H1 (cell line): ENCODE measurements at regions not wholly inside any gene's neighbourhood (a gene's known extent, or its start where the extent isn't known, plus 50 kb on each side); places are given as distances from the start of the nearest gene placed in this dataset.

Experiments used
- CTCF ChIA-PET: fragments of 300-600 bp; sonication (Branson Sonifier 250); formaldehyde crosslinking; loops from one replicate; lab custom pipeline; 2021; ENCODE audit not compliant: partially characterized antibody; lab: Charles Lee
- POLR2A ChIA-PET: fragments of 300-600 bp; sonication (Branson Sonifier 250); formaldehyde crosslinking; loops from one replicate; lab custom pipeline; 2021; ENCODE audit warnings: inconsistent platforms; ENCODE audit not compliant: partially characterized antibody; lab: Charles Lee
- DNase-seq, 2 experiments: peaks; one replicate each; pipeline versions ENCODE4 v3.0.0 to v3.0.0-alpha.2; 2010 to 2022; ENCODE audit warnings: low spot score in 2 of 2, low read depth in 1 of 2, mixed read lengths in 1 of 2
- FAIRE-seq: peaks from 2 replicates; lab custom pipeline; 2011; peaks lifted over from hg19 to GRCh38; lab: Jason Lieb, UNC
- H2AFZ ChIP-seq: 2 replicates; pipeline ENCODE4 v1.8.1; 2012; ENCODE audit warnings: low read length, inconsistent platforms
- H2AK5ac ChIP-seq: 2 replicates; pipeline ENCODE4 v1.6.1; 2013; ENCODE audit warnings: low read depth, low read length
- H2BK120ac ChIP-seq: replicated peaks from 2 replicates; pipeline ENCODE3; 2013; ENCODE audit warnings: low read depth, low read length, inconsistent platforms
- H2BK12ac ChIP-seq: 2 replicates; pipeline ENCODE4 v1.6.1; 2013; ENCODE audit warnings: low read depth, low read length
- H2BK15ac ChIP-seq: 2 replicates; pipeline ENCODE4 v1.6.1; 2013; ENCODE audit warnings: low read length
- H2BK20ac ChIP-seq: 2 replicates; pipeline ENCODE4 v1.6.1; 2013; ENCODE audit warnings: low read length
- H2BK5ac ChIP-seq: 2 replicates; pipeline ENCODE4 v1.6.1; 2013; ENCODE audit warnings: low read depth, low read length
- H3K14ac ChIP-seq: 2 replicates; pipeline ENCODE4 v1.6.1; 2013; ENCODE audit warnings: inconsistent platforms; ENCODE audit not compliant: insufficient read length
- H3K18ac ChIP-seq: 2 replicates; pipeline ENCODE4 v1.6.1; 2013; ENCODE audit warnings: low read length; ENCODE audit errors: extremely low read depth
- H3K23ac ChIP-seq: 2 replicates; pipeline ENCODE4 v1.6.1; 2013; ENCODE audit warnings: inconsistent platforms; ENCODE audit not compliant: insufficient read length
- H3K23me2 ChIP-seq: 2 replicates; pipeline ENCODE4 v1.6.1; 2013; ENCODE audit warnings: low read depth, low read length
- H3K27ac ChIP-seq: 2 replicates; pipeline ENCODE4 v1.6.1; 2011; ENCODE audit warnings: low read depth, low read length, inconsistent platforms
- H3K27me3 ChIP-seq, 4 experiments: replicated peaks in 1 of 4; 1 replicate in 1 of 4; 2 replicates in 3 of 4; pipeline versions ENCODE4 v1.6.1 to v1.8.1; 2011 to 2013; ENCODE audit warnings: low read length in 3 of 4, mild to moderate bottlenecking in 3 of 4, inconsistent platforms in 2 of 4, mixed read lengths in 2 of 4, moderate library complexity in 1 of 4; ENCODE audit not compliant: control insufficient read depth in 3 of 4, insufficient read depth in 3 of 4; ENCODE audit errors: extremely low read depth in 1 of 4
- H3K36me3 ChIP-seq, 4 experiments: 2 replicates each; pipeline versions ENCODE4 v1.6.1 to v1.8.1; 2011 to 2013; ENCODE audit warnings: mild to moderate bottlenecking in 4 of 4, low read length in 3 of 4, moderate library complexity in 2 of 4, control low read depth in 1 of 4, inconsistent platforms in 1 of 4; ENCODE audit not compliant: insufficient read depth in 4 of 4, control insufficient read depth in 2 of 4
- H3K4ac ChIP-seq: replicated peaks from 2 replicates; pipeline ENCODE3; 2013; ENCODE audit warnings: low read length, low read depth, mixed read lengths, inconsistent platforms; ENCODE audit not compliant: insufficient read length
- H3K4me1 ChIP-seq, 4 experiments: replicated peaks in 1 of 4; 1 replicate in 1 of 4; 2 replicates in 3 of 4; pipeline versions ENCODE4 v1.6.1 to v1.8.1; 2011 to 2013; ENCODE audit warnings: low read length in 3 of 4, inconsistent platforms in 2 of 4, mixed read lengths in 1 of 4; ENCODE audit not compliant: insufficient read depth in 4 of 4, control insufficient read depth in 3 of 4
- H3K4me2 ChIP-seq, 2 experiments: 2 replicates each; pipeline versions ENCODE4 v1.6.1 to v1.8.1; 2011 to 2013; ENCODE audit warnings: low read depth in 2 of 2, low read length in 2 of 2, control low read depth in 1 of 2, inconsistent platforms in 1 of 2, mild to moderate bottlenecking in 1 of 2; ENCODE audit not compliant: insufficient read depth in 1 of 2
- H3K4me3 ChIP-seq, 4 experiments: fragments of 200-600, 300-600 bp in 1 of 4; sonication (generic), shearing (Covaris generic), sonication (Bioruptor Twin) in 1 of 4; 2 replicates each; pipeline versions ENCODE4 v1.5.1 to v1.8.1; 2011 to 2016; ENCODE audit warnings: low read length in 4 of 4, low read depth in 3 of 4, control low read depth in 2 of 4, inconsistent platforms in 2 of 4, mild to moderate bottlenecking in 2 of 4, mixed read lengths in 1 of 4, moderate library complexity in 1 of 4; ENCODE audit not compliant: insufficient read depth in 2 of 4; ENCODE audit errors: extremely low read depth in 1 of 4
- H3K56ac ChIP-seq: replicated peaks from 2 replicates; pipeline ENCODE3; 2013; ENCODE audit warnings: low read depth, mild to moderate bottlenecking, mixed read lengths, low read length, inconsistent platforms; ENCODE audit not compliant: insufficient read length
- H3K79me1 ChIP-seq: 2 replicates; pipeline ENCODE4 v1.6.1; 2013; ENCODE audit warnings: low read depth, low read length, control low read depth
- H3K79me2 ChIP-seq, 2 experiments: 2 replicates each; pipeline versions ENCODE4 v1.6.1 to v1.8.1; 2012 to 2013; ENCODE audit warnings: low read length in 2 of 2, mild to moderate bottlenecking in 2 of 2, inconsistent platforms in 1 of 2; ENCODE audit not compliant: insufficient read depth in 2 of 2, control insufficient read depth in 1 of 2
- H3K9ac ChIP-seq, 4 experiments: replicated peaks in 1 of 4; 1 replicate in 1 of 4; 2 replicates in 3 of 4; pipeline versions ENCODE4 v1.6.1 to v1.8.1; 2011 to 2013; ENCODE audit warnings: low read depth in 3 of 4, low read length in 3 of 4, control low read depth in 2 of 4, mild to moderate bottlenecking in 2 of 4, moderate library complexity in 2 of 4, inconsistent platforms in 1 of 4; ENCODE audit errors: extremely low read depth in 1 of 4
- H3K9me3 ChIP-seq, 2 experiments: 2 replicates each; pipeline versions ENCODE4 v1.6.1 to v1.8.1; 2012 to 2013; ENCODE audit warnings: mild to moderate bottlenecking in 2 of 2, moderate library complexity in 2 of 2, control low read depth in 1 of 2, inconsistent platforms in 1 of 2, low read depth in 1 of 2, low read length in 1 of 2, mixed read lengths in 1 of 2; ENCODE audit not compliant: insufficient read depth in 2 of 2
- H4K20me1 ChIP-seq, 2 experiments: replicated peaks in 1 of 2; 2 replicates each; pipeline versions ENCODE3 to v1.8.1; 2011 to 2013; ENCODE audit warnings: inconsistent platforms in 2 of 2, low read length in 2 of 2, mild to moderate bottlenecking in 1 of 2; ENCODE audit not compliant: insufficient read depth in 2 of 2, control insufficient read depth in 1 of 2
- H4K5ac ChIP-seq: 2 replicates; pipeline ENCODE4 v1.6.1; 2013; ENCODE audit warnings: low read length, low read depth, mixed read lengths, inconsistent platforms; ENCODE audit not compliant: insufficient read length
- H4K8ac ChIP-seq: 2 replicates; pipeline ENCODE4 v1.8.0; 2013; ENCODE audit warnings: mild to moderate bottlenecking, moderate library complexity, low read length, inconsistent platforms; ENCODE audit not compliant: insufficient read depth; ENCODE audit errors: extremely low read depth
- H4K91ac ChIP-seq: replicated peaks from 2 replicates; pipeline ENCODE3; 2013; ENCODE audit warnings: low read length, mixed read lengths, inconsistent platforms; ENCODE audit not compliant: insufficient read length
- EP300 ChIP-seq, 2 experiments: IDR thresholded peaks; 1 replicate in 1 of 2; 2 replicates in 1 of 2; pipeline ENCODE4 v1.6.1; 2011 to 2012; ENCODE audit warnings: low read depth in 2 of 2, low read length in 2 of 2, mild to moderate bottlenecking in 2 of 2, borderline replicate concordance in 1 of 2, inconsistent platforms in 1 of 2, moderate library complexity in 1 of 2
- FOSL1 ChIP-seq: IDR thresholded peaks from 2 replicates; pipeline ENCODE4 v1.6.1; 2011; ENCODE audit warnings: mild to moderate bottlenecking, low read depth, low read length, moderate library complexity; ENCODE audit not compliant: insufficient read depth
- JUN ChIP-seq: IDR thresholded peaks from 2 replicates; pipeline ENCODE4 v1.6.1; 2011; ENCODE audit warnings: low read depth, mild to moderate bottlenecking, improper control_type of control experiment, low read length
- KDM4A ChIP-seq: IDR thresholded peaks from one replicate; pipeline ENCODE4 v1.7.1; 2012; ENCODE audit warnings: low read depth, mild to moderate bottlenecking, moderate library complexity, low read length, inconsistent platforms; ENCODE audit not compliant: severe bottlenecking
- KDM5A ChIP-seq: fragments of 200-600 bp; IDR thresholded peaks from 2 replicates; pipeline ENCODE4 v1.7.1; 2012; ENCODE audit warnings: mild to moderate bottlenecking, low read length, inconsistent platforms, mixed read lengths
- NRF1 ChIP-seq: IDR thresholded peaks from 2 replicates; pipeline ENCODE4 v1.6.1; 2011; ENCODE audit warnings: mild to moderate bottlenecking, low read depth, low read length, improper control_type of control experiment
- POLR2AphosphoS5 ChIP-seq: IDR thresholded peaks from 2 replicates; pipeline ENCODE4 v1.6.1; 2011; ENCODE audit warnings: low read depth, low read length
- SP2 ChIP-seq: IDR thresholded peaks from 2 replicates; pipeline ENCODE4 v1.6.1; 2012; ENCODE audit warnings: mild to moderate bottlenecking, low read length, inconsistent platforms
- TAF1 ChIP-seq: IDR thresholded peaks from 2 replicates; pipeline ENCODE4 v1.6.1; 2011; ENCODE audit warnings: mild to moderate bottlenecking, low read depth, low read length
- TAF7 ChIP-seq: optimal IDR thresholded peaks from 2 replicates; pipeline ENCODE3; 2011; ENCODE audit warnings: low read depth, mild to moderate bottlenecking, inconsistent platforms, low read length, moderate library complexity, borderline replicate concordance
- TBP ChIP-seq: IDR thresholded peaks from 2 replicates; pipeline ENCODE4 v1.6.1; 2011; ENCODE audit warnings: low read depth, low read length, improper control_type of control experiment
- TEAD4 ChIP-seq: IDR thresholded peaks from 2 replicates; pipeline ENCODE4 v1.6.1; 2012; ENCODE audit warnings: low read depth, low read length, inconsistent platforms, mixed read lengths
- WGBS, 2 experiments: shearing (Covaris generic) in 1 of 2; methylation state at CpG; one replicate each; pipeline versions ENCODE4 v1.1.6 to v1.1.7; 2013 to 2015; ENCODE audit warnings: low lambda C conversion rate in 2 of 2, mixed read lengths in 2 of 2, inconsistent platforms in 1 of 2, low coverage in 1 of 2, missing lambda C conversion rate in 1 of 2; ENCODE audit not compliant: insufficient replicate concordance in 2 of 2, insufficient coverage in 1 of 2, insufficient read length in 1 of 2; ENCODE audit errors: extremely low coverage in 1 of 2, missing lambda C conversion rate in 1 of 2; 5-methylcytosine and 5-hydroxymethylcytosine counted together
- TF ChIP-seq, protein P1 (sequence below): IDR thresholded peaks from 2 replicates; pipeline ENCODE4 v1.6.1; 2012; ENCODE audit warnings: inconsistent platforms

DNA sequence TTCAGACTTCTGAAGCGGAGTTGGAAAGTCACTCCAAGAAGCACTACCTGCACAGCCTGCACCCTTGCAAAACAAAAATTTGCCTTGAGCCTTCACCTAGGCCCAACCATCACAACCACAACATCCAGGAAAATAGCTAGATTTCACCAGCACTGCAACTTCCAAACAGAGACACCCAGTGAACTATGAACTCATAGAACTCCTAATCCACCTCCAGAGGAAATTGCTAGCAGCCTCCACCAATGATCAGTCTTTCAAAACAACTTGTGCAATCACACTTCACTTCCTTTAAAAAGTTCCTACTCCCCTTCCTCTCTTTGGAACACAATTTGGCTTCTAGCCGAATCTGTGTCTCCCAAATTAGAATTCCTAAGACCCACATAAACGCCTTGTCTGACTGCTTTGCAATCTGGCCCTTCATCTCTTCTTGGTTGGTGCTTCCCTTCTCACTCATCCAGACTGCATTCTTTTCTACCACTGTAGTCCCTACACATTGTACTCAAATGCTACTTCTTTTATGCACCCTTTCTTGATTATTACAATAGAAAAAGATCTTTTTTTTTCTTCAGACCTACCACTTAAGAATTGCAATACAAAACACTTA, 489.2 kb upstream of the ARGLU1 start:
- no peaks in the 10 kb centered on the region for H3K4me1 ChIP-seq
- ChIA-PET CTCF (no interaction called here), POLR2A (no interaction called here)
- no peak overlapping the region for H3K18ac ChIP-seq
- FAIRE-seq (no peak), DNase-seq (no peak)
- 0 out of 2 replicates have a peak overlapping the region, but pooled peaks have one; percentile 11 for H2AFZ ChIP-seq
- H2AK5ac ChIP-seq = no peak overlapping the region
- TF ChIP-seq FOSL1 (no peak), TBP (no peak), KDM5A (no peak), POLR2AphosphoS5 (no peak), EP300 (IDR thresholded peaks at IDR 0.05; ENCODE audit: borderline replicate concordance in 1 of 2, low read depth in 2 of 2, low read length in 2 of 2) (no peak), TAF7 (no peak), SP2 (no peak), TEAD4 (no peak), NRF1 (no peak), JUN (no peak), TAF1 (no peak), KDM4A (no peak)
- TF ChIP-seq, protein P1, sequence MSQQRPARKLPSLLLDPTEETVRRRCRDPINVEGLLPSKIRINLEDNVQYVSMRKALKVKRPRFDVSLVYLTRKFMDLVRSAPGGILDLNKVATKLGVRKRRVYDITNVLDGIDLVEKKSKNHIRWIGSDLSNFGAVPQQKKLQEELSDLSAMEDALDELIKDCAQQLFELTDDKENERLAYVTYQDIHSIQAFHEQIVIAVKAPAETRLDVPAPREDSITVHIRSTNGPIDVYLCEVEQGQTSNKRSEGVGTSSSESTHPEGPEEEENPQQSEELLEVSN = no peak
- no peaks in the 10 kb centered on the region for H3K36me3 ChIP-seq
- H3K4me2 ChIP-seq = no peak overlapping the region
- no peaks in the 10 kb centered on the region for H3K79me2 ChIP-seq
- H4K8ac ChIP-seq = no peak overlapping the region
- H3K4ac ChIP-seq = no peak overlapping the region
- no peak overlapping the region for H3K27ac ChIP-seq
- H3K56ac ChIP-seq = no peak overlapping the region
- 78% methylated on average over 3 of the region's 3 CpGs; no CpG with 5 or more reads in 1 of the 2 experiments for WGBS, 2 experiments
- no peak overlapping the region for H2BK12ac ChIP-seq
- H3K4me3 ChIP-seq = no peak overlapping the region
- no peak overlapping the region for H2BK5ac ChIP-seq
- H3K9ac ChIP-seq = no peak overlapping the region
- H2BK15ac ChIP-seq = no peak overlapping the region
- no peak overlapping the region for H2BK120ac ChIP-seq
- H3K9me3 ChIP-seq = no peaks in the 10 kb centered on the region
- no peak overlapping the region for H3K14ac ChIP-seq
- no peak overlapping the region for H4K91ac ChIP-seq
- no peak overlapping the region for H4K5ac ChIP-seq
- no peak overlapping the region for H3K23ac ChIP-seq
- H4K20me1 ChIP-seq = no peaks in the 10 kb centered on the region
- H2BK20ac ChIP-seq = no peak overlapping the region
- H3K79me1 ChIP-seq = no peaks in the 10 kb centered on the region
- no peaks in the 10 kb centered on the region for H3K23me2 ChIP-seq
- H3K27me3 ChIP-seq = no peaks in the 10 kb centered on the region
